RPMI7951 (cell line): ENCODE measurements at regions not wholly inside any gene's neighbourhood (a gene's known extent, or its start where the extent isn't known, plus 50 kb on each side); places are given as distances from the start of the nearest gene placed in this dataset.
"Not testable (repeated sequence)": the region's sequence is repeated elsewhere in the genome, so short reads cannot be mapped to it uniquely, and the experiment has no call there.

Experiments
- DNase-seq: peaks from one replicate; pipeline ENCODE4 v3.0.0-alpha.2; 2012; ENCODE audit warnings: low read depth

DNA sequence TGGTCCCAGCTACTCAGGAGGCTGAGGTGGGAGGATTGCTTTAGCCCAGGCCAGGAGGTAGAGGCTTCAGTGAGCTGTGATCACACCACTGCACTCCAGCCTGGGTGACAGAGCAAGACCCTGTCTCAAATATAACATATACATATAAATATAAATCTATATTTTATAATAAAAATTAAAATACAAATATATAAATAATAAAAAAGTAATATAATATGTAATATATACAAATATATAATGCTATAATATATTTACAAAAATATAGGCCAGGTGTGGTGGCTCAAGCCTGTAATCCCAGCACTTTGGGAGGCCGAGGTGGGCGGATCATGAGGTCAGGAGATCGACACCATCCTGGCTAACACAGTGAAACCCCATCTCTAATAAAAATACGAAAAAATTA is 131.4 kb downstream of the MFAP3L start:
- DNase-seq, result not testable (repeated sequence)

DNA sequence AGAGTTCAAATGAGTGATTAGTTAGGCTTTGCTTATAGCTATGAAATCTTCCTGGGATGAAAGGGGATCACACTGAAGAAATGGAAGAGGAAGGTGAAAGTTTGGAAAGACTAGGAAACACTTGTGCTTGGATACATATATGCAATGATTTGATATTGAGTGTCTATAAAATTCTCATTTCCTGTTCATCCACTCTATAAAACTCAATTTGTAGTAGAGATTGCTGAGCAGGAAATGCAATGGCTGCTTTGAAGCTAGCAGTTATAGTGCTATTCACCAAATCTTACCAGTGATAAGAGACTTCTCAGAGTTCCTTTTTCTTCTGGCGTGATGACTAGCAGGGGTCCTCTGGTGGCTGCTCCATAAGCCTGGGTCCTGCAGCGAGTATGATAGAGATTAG is 128.1 kb upstream of the HPF1 start:
- no peak for DNase-seq

GRCh38 chr4:169881769-169882168 is 124.0 kb upstream of the HPF1 start:
- no peak for DNase-seq

DNA sequence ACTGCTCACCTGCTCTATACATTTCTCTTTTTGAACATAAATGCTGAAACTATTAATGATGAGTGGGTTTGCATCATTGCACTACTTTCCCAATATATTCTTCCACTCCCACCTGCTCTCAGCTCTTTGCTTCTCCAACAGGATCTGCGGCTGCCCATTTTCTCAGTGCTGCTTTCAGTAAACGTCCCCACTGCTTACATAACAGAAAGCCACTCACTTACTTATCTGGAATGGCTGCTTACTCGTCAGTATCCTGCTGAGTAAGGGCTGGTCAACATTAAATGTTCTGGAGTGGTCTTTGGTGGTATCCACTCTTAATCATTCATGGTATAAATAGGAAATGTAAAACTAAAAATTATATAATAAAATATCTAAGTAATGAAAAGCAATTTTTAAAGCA is 112.8 kb upstream of the HPF1 start:
- DNase-seq, result no peak

DNA sequence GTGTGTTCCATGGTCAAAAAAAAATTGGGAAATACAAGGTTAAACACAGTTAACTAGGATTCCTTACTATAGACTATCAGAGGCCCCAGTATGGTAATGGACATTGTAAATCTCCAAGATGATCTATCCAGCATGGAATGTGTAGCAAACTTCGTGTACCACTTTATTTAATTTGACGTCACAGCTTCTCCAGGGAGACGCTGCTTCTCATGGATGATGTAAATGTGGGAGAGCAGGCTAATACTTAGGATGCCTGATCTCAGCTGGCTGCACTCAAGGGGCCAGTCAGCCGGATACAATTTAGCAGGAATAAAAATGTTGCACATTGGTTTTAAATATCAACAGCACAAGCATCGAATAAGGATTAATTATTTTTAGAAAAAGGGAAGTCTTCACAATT is 111.7 kb upstream of the HPF1 start:
- DNase-seq, result no peak

- DNase-seq, result no peak
These were observed 103.8 kb upstream of the HPF1 start for GRCh38 chr4:169861593-169861992.

DNA sequence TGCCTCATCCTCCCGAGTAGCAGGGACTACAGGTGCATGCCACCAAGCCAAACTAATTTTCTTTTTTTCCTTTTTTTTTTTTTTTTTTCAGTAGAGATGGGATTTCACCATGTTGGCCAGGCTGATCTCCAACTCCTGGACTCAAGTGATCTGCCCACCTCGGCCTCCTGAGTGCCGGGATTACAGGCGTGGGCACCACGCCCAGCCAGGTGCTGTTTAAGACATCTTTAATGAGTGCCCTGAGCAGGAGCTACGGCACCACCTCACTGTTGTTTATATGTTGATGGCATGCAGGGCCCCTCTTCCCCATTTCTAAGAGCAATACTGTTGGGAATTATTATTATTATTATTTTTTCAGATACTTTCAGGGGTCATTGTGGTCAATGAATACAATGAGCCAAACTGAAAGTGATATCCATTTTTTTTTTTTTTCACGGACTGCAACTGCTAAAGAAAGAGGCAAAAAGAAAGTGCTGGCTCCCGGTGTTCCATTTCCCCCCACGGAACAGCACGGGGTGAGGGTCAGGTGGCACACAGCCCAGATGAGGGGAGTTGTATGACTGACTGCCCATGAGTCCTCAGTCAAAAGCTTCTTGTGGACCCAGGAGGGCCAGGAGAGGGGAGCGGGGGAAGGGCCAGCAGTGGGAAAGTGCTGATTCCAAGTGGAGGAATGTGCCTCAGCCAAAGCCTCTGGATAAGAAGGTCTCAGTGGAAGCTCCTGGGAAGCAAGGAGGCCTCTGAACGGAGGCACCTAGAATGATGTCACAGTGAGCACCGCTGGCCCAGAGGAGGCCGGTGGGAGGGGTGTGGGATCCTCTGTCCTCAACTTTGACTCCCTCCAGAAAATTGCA is 101.8 kb upstream of the HPF1 start:
- no peak for DNase-seq

DNA sequence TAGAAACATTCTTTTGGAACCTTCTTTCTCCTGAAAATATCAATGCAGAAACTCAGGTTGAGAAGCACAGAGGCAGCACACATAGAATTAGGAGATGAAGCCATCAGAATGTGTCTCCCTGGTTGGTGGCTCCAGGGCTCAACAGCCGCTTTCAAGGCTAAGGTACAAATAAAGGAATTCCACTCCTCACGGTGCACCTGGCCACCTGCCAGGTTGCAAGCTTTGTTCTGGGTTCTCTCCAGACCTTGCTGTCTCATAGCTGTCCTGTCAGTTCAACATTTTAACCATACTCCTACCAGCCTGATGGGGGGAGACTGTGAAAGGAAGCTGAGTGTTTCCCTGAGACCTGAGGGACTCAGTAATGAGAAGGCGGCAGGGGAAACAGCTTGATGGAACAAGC is 96.3 kb upstream of the HPF1 start:
- no peak for DNase-seq

- DNase-seq, result no peak
These were observed 94.7 kb upstream of the HPF1 start for GRCh38 chr4:169852481-169852880.

DNA sequence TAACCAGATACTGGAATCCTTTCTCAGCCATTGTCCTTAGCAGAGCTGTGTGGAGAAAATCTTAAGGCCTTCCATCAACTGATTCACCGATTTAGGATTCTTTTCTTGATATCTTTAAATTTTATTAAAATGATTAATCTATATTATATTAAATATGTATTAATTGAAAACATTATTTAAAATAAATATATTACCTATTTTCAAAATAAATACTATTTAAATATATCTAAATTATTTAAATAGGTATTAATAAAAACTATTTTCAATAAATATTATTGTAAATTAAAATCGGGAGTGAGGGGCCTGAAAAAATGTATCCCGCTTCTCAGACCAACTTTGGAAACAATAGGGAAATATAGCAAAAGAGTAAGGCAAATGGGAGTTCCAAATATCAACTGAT is 94.0 kb upstream of the HPF1 start:
- no peak for DNase-seq

DNA sequence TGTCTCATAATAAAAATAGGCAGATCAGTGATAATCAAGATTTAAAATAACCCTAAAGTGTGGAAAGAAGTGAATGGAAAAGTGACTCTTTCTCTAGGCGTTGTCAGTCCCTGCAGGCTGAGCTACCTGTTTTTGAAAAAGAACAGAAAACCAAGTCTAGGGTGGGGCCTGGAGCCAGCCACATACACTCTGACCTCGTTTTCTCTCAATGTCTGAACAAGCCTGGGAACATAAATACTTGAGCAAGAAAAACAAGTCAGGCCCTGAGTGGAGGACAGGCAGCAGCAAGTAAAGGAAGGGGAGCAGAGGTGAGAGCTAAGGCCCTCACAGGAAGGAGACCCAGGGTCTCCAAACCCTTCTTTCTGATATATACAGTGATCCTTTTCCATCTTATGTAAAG is 91.7 kb upstream of the HPF1 start:
- no peak for DNase-seq

DNA sequence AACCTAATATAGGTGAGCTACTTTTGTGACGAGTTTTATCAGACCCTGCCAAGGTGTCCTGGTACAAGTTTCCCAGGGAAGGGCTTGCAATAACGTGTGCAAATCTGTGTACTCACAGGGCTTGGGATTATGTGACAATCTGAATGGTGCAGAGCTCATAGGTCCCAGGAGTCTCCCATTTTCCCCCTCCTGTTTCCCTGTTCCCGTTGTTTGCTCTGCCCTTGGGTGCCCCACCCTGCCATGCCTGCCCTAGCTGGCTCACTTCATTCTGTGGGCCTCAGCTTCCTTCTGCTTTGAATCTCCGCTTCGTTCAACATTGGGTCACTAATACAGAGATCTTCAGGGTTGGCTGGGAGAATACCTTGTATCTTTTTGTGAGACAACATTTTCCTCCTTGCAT is 90.3 kb upstream of the HPF1 start:
- no peak for DNase-seq

- no peak for DNase-seq
These were observed 89.4 kb upstream of the HPF1 start for GRCh38 chr4:169847171-169847570.

DNA sequence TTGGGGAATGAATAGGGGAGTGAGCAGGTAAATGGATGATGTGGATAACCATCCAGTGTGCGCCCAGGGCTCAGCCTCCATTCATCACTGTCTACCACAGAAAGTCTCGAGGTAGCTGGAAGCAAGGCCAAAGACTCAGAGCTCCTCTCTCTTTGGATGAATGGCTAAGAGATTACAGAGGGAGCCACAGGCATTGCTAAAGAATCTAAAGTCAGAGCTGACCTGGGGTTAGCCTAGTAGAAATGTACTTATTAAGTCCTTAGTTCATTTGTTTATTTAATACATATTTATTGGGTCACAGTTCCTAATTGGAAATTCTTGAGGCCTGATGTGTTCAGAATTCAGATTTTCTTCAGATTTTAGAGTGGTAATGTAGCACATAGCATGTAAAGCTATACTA is 88.7 kb upstream of the HPF1 start:
- no peak for DNase-seq

GRCh38 chr4:169841776-169842175 is 84.0 kb upstream of the HPF1 start:
- no peak for DNase-seq

DNA sequence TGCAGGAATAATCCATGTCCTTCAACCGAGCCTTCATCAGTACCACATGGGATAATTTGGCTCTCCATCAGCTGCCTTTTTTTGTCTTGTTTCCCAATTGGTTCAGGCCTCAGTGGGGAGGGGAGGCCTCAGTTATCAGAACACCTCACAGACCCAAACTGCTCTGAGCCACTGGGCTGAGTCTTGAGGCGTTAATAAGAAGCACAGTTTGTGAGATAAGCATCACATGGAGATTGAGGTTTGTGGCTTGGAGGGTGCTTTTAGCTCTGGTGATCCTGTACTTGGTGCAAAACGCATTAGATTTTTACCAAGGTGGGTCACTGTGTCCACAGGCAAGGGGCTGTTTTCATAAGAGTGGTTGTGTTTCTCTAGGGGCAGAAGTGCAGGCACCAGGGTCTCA is 82.8 kb upstream of the HPF1 start:
- no peak for DNase-seq

- not testable (repeated sequence) for DNase-seq
These were observed 70.6 kb upstream of the HPF1 start for GRCh38 chr4:169828329-169828728.

DNA sequence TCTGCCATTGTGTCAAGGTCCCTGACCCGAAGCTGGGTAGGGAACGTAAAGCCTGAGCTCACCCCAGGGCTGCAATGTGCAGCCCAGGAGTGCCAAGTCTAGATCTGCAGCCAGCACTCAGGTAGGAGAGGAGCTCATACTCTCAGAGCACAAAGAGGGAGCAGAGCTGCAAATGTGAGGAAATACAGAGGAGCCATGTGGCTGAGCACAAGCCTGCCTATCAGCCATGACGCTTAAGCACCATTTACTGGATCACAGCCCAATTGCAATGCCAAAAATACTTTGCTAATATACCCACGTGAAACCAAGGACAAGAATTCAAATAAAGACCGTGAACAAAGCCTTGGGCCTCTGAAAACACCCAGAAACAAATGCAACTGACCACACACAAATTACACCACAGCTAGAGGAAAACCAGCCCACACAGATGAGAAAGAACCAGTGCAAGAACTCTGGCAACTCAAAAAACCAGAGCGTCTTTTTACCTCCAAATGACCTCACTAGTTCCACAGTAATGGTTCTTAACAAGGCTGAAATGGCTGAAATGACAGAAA is 69.0 kb upstream of the HPF1 start:
- no peak for DNase-seq

DNA sequence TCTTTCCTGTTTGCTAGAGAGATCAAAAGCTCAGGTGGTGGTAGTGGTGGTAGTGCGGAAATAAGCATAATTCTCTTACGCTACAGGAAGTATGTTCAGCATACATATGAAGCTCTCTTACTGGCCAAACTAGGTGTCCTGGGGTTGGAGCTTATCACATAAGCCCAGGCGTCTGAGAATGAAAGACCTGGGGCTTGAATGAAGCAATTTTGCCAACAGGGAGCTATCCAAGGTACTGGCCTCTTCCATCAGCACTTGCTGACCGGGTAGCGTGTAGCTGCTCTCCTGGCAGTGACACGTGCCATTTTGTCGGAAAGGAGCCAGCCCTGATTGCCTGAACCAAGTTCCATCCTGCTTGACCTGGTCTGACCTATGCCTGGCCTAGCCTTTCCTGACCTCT is 65.9 kb upstream of the HPF1 start:
- peak; percentile 32 for DNase-seq

- no peak for DNase-seq
These were observed 63.7 kb upstream of the HPF1 start for GRCh38 chr4:169821402-169821801.

DNA sequence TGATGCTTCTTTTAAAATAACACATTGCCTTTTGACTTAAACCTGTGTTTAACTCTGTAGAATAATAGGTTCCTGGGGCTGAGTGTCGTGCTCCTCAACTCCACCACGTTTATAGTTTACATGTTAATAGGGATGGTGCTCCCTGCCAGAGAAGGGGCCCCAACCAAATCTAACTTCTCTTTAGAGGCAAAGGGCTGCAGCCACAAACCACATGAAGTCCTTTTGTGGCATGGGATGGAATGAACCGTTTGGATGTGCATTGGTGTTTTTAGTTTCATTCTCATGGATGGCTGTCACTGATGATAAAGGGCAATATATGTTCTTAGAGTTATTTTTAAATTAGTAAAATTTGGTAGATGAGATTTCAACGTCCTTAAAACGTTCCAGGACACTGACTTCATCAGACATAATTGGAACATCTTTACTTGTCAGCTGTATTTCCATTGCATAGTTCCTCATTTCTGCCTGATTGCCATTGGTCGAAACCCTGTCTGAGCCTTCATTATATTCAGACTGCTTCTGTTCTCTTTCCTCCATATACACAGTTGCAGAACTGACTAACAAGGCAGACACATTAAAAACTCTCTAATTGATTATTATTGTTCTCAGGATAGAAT is 60.4 kb upstream of the HPF1 start:
- no peak for DNase-seq

DNA sequence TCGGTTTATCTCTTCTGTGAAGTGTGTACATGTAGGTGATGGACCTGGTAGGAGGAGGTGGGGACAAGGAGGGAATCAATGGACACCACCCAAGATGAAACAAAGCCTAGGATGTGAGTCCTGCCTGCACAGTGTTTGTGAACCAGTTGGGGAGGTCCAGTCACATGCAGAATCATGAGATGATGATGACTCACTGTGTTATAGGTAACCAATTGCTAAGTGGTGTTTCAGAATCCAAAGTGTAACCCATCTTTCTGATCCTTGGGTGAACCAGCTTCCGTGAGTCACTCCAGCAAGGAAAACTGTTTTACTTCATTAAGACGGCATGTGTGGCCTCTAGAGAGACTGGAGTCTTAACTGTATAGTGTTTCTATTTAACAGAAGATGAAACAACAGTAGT is 57.9 kb upstream of the HPF1 start:
- peak; percentile 8 for DNase-seq

DNA sequence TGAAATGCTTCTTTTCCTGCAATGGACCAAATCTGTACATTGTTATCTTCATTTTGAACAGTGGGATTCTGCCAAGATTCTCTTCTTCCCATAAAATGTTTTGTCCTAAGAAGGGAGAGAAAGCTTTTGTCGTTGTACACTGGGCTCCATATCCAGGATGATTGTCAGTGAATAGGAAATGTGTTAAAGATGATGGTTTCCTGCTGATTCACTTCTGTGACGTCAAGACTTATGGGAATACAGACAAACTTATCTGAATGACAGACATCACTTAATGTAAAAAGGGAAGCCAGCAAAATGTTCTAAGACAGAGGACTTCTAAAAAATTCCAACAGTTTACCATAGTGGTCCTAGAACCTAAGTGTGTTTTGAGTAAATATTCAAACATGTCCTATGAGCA is 53.7 kb upstream of the HPF1 start:
- no peak for DNase-seq
